ENCODE measurements at regions not wholly inside any gene's neighbourhood (a gene's known extent, or its start where the extent isn't known, plus 50 kb on each side); places are given as distances from the start of the nearest gene placed in this dataset.

GRCh38 chr13:73341748-73342147, 282.9 kb downstream of the KLF5 start:
- DNase-seq (ENCODE audit: extremely low read depth in 1 of 11, low read depth in 9 of 11, low spot score in 4 of 11) = no peak

DNA sequence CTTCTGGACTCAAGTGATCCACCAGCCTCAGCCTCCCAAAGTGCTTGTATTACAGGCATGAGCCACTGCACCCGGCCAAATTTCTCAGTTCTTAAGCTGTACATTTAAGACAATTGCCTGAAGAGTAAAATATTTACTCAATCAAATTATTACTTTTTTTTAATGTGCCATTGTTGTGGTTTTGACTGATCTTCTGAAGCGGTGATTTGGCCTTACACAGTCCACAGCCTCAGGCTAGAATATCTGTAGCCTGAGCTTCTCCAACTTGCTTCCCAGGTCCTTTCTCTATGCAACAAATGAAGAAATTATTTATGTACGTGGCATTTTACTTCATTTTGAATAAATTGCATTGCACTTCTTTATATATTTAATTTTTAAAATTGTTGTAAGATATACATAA, 281.3 kb downstream of the KLF5 start:
- no peak for DNase-seq (ENCODE audit: extremely low read depth in 1 of 11, low read depth in 9 of 11, low spot score in 4 of 11)

DNA sequence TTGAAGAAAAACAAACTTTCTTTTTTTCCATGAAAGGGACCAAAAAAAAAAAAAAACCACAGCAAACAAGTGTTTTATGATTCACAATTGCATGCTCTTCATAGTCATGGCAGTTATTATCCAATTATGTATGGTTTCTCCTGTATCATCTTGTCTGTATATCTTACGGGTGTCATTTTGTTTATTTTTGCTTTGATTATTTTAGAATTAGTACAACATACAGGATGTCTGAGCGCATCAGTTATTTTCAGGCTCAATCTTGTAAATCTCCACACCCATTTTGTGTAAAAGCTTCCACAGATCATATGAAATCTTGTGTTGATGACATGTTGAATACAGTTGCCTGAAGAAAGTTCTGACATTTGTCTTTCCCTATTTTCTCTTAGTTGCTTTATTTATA, 280.3 kb downstream of the KLF5 start:
- no peak for DNase-seq (ENCODE audit: extremely low read depth in 1 of 11, low read depth in 9 of 11, low spot score in 4 of 11)

DNA sequence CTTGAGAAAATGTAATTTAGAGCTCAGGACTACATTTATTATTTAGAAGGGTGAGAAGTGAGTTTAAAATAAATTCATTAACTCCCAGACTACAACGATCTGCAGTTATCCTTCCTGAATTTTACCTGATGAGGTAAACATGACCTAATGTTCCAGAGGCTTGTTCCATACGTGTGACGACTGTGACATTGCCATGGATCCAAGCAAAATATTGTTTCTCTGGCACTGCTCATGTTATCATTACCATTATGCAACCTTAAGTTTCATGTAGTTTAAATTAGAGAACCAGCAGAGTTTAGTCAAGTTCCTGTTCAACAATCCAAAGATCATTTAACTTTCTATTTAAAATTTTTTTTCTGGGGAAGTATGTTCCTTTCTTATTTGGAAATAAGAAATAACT, 279.6 kb downstream of the KLF5 start:
- DNase-seq (ENCODE audit: extremely low read depth in 1 of 11, low read depth in 9 of 11, low spot score in 4 of 11) = no peak

- no peak for DNase-seq (ENCODE audit: extremely low read depth in 1 of 11, low read depth in 9 of 11, low spot score in 4 of 11)
Measured at GRCh38 chr13:73337532-73337931, 278.7 kb downstream of the KLF5 start.

DNA sequence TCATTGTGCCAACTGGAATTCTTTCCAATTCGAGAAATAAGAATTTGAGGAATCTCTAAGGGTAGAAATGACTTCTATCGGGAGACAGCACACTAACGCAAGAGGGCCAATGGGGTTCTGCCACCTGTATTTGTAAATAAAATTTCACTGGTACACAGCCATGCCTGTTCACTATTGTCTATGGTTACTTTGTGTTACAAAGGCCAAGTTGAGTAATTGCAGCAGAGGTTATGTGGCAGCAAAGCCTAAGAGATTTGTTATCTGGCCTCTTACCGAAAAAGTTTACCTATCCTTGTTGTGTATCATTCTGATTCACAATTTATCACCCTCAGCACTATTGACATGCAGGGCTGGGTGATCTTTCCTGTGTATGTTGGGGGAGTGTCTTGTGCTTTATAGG, 278.0 kb downstream of the KLF5 start:
- DNase-seq (ENCODE audit: extremely low read depth in 1 of 11, low read depth in 9 of 11, low spot score in 4 of 11) = no peak

- no peak for DNase-seq (ENCODE audit: extremely low read depth in 1 of 11, low read depth in 9 of 11, low spot score in 4 of 11)
Measured at GRCh38 chr13:73335944-73336343, 277.1 kb downstream of the KLF5 start.

DNA sequence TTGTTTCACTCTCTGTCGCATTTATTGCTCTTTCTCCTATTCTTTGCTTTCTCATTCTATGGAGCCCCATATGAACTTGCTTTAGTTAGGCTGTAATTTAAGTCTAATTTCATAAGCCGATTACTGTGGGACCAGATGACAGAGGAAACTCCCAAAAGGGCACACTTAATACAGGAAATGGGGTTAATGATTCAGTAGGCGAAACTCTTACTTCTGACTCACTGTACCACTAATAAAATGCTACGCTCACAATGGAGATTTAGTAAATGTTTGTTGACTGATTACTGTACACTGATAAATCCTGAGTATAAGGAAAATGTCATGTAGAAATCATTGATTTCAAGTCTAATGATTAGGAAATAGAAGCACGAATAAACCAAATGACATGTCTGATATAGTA, 276.4 kb downstream of the KLF5 start:
- no peak for DNase-seq (ENCODE audit: extremely low read depth in 1 of 11, low read depth in 9 of 11, low spot score in 4 of 11)

DNA sequence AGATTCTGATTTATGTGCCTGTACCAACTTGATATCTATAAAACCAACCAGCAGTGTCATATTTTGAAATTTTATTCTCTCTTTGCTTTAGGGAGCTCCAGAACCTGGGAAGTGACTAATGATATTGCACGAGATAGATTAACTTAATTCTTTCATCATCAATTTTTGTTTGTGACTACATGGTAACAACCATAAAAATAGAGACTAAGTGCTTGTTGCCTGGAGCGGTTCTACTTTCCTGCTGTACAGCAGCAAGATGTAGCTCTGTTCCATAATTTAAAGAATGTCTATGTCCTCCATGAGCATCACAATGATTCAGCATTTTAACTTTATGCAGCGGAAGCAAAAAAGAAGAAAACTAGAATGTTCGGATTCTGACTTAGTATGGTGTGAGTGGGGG, 275.6 kb downstream of the KLF5 start:
- no peak for DNase-seq (ENCODE audit: extremely low read depth in 1 of 11, low read depth in 9 of 11, low spot score in 4 of 11)

- DNase-seq (ENCODE audit: extremely low read depth in 1 of 11, low read depth in 9 of 11, low spot score in 4 of 11) = no peak
Measured at GRCh38 chr13:73331556-73331955, 272.8 kb downstream of the KLF5 start.

- DNase-seq (ENCODE audit: extremely low read depth in 1 of 11, low read depth in 9 of 11, low spot score in 4 of 11) = no peak
Measured at GRCh38 chr13:73329355-73329754, 270.6 kb downstream of the KLF5 start.

GRCh38 chr13:73327579-73327978, 268.8 kb downstream of the KLF5 start:
- no peak for DNase-seq (ENCODE audit: extremely low read depth in 1 of 11, low read depth in 9 of 11, low spot score in 4 of 11)

GRCh38 chr13:73325723-73326558, 267.1 kb downstream of the KLF5 start:
- peak in 9 of 11 donors; percentile 4 to 68 (median 41) for DNase-seq (ENCODE audit: extremely low read depth in 1 of 11, low read depth in 9 of 11, low spot score in 4 of 11)

DNA sequence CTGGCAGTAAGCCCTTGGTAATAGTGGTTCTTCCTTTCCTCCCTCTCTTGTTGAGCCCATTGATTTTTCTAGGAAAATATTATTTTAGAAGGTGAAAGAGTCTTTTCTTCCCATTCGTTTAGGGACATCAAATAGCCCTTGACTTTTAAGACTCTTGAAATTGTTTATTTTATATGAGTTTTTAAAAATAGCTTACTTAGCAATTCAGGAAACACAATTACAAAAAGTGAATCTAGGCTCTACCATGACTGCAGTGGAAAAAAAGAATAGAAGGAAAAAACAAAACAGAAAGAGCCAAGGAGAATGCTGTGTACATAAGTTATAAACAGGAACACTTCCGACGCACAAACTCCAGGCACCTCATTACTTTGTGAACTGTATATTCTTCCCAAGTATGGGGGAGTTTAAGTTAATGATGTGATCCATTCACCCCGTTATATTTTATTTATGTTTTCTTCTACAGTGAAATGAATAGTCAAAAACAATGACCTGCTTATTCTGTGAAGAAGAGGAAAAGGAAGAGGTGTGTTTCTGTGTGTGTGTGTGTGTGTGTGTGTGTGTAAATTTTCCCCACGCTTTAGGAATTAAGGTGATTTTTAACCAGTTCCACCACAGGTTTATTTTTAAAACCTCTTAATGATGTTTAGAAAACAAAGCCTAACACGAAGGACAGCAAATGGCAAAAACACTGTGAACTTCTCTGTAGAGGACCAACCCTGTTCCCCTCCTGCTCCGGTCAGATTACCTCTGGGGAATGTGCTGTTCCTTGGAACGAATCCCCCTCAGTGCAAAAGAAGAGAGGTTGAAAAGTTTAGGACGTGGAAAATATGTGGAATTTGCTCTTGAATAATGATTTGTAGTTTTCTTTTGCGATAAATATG, 266.3 kb downstream of the KLF5 start:
- DNase-seq (ENCODE audit: extremely low read depth in 1 of 11, low read depth in 9 of 11, low spot score in 4 of 11) = peak in 1 of 11 donors; percentile 6

GRCh38 chr13:73323615-73324014, 264.8 kb downstream of the KLF5 start:
- DNase-seq (ENCODE audit: extremely low read depth in 1 of 11, low read depth in 9 of 11, low spot score in 4 of 11) = no peak

- no peak for DNase-seq (ENCODE audit: extremely low read depth in 1 of 11, low read depth in 9 of 11, low spot score in 4 of 11)
Measured at GRCh38 chr13:73321043-73321442, 262.2 kb downstream of the KLF5 start.

DNA sequence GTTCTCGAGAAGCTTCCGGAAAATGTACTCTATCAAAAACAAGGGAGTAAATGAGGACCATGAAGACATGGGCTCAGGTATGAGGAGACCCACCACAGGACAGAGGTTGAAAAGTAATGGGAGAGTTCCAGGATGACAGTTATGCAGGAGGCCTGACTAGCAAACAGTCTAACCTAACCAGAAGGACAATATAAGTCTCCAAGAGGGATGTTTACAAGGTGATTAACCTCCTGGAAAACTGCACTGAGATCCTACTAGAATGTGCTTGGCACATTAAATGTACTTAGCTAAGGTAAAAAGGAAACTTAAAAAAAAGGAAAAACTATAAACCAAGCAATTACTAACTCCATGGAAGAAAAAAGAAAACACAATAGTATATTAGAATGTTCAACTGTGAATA, 258.3 kb downstream of the KLF5 start:
- DNase-seq (ENCODE audit: extremely low read depth in 1 of 11, low read depth in 9 of 11, low spot score in 4 of 11) = no peak

DNA sequence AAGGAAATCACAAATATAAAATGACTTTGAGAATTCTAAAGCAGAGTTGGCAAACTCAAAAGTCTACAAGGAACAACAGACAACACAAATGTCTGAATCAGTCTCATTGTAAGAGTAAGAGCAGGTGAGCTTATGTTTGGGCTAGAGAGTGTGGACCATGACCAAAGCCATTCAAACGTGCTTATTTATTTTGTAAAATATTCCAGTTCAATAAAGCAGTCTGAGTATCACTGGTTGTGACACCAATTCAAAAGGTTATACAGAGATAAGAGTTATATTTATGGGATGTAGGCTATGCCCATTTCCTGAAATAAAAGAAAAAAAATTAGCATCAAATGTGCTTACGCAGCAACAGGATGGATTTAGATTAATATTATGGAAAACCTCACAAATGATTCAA, 251.6 kb downstream of the KLF5 start:
- DNase-seq (ENCODE audit: extremely low read depth in 1 of 11, low read depth in 9 of 11, low spot score in 4 of 11) = no peak

GRCh38 chr13:73307481-73307880, 248.7 kb downstream of the KLF5 start:
- no peak for DNase-seq (ENCODE audit: extremely low read depth in 1 of 11, low read depth in 9 of 11, low spot score in 4 of 11)

GRCh38 chr13:73306688-73307087, 247.9 kb downstream of the KLF5 start:
- no peak for DNase-seq (ENCODE audit: extremely low read depth in 1 of 11, low read depth in 9 of 11, low spot score in 4 of 11)

All from renal cortex interstitium (tissue), 11 donors.